ENCODE measurements at regions not wholly inside any gene's neighbourhood (a gene's known extent, or its start where the extent isn't known, plus 50 kb on each side); places are given as distances from the start of the nearest gene placed in this dataset.

DNA sequence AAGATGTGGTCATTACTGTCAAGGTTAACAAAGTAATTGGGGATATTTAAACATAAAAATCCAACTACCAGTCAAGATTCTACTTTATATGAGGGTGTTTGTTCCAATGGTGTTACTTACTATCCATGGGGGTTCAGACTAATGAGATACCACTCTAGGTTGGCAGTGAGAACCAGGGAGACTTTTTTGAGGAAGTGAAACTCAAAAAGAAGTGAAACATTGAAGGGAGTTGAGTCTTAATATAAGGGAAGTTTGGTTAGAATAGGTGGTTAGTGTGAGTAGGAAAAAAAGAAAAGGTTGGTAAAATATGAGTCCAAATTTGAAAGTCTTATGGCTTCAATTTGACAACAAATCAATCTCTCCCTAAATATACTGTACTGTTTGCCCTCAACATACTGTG is 123.6 kb upstream of the ANK3 start:
- TF ChIP-seq, protein P1, sequence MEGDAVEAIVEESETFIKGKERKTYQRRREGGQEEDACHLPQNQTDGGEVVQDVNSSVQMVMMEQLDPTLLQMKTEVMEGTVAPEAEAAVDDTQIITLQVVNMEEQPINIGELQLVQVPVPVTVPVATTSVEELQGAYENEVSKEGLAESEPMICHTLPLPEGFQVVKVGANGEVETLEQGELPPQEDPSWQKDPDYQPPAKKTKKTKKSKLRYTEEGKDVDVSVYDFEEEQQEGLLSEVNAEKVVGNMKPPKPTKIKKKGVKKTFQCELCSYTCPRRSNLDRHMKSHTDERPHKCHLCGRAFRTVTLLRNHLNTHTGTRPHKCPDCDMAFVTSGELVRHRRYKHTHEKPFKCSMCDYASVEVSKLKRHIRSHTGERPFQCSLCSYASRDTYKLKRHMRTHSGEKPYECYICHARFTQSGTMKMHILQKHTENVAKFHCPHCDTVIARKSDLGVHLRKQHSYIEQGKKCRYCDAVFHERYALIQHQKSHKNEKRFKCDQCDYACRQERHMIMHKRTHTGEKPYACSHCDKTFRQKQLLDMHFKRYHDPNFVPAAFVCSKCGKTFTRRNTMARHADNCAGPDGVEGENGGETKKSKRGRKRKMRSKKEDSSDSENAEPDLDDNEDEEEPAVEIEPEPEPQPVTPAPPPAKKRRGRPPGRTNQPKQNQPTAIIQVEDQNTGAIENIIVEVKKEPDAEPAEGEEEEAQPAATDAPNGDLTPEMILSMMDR (conservative IDR thresholded peaks at IDR 0.05; ENCODE audit: low read depth, low read length): no peak
- TF ChIP-seq EZH2 (IDR thresholded peaks at IDR 0.05; ENCODE audit: low read length, unreplicated experiment): no peak

All from PC-3 (cell line).